ENCODE measurements at regions not wholly inside any gene's neighbourhood (a gene's known extent, or its start where the extent isn't known, plus 50 kb on each side); places are given as distances from the start of the nearest gene placed in this dataset.
A peak's percentile ranks its signal among the peaks of the same experiment; 100 is the strongest.
"Not testable (repeated sequence)": the region's sequence is repeated elsewhere in the genome, so short reads cannot be mapped to it uniquely, and the experiment has no call there.

DNA sequence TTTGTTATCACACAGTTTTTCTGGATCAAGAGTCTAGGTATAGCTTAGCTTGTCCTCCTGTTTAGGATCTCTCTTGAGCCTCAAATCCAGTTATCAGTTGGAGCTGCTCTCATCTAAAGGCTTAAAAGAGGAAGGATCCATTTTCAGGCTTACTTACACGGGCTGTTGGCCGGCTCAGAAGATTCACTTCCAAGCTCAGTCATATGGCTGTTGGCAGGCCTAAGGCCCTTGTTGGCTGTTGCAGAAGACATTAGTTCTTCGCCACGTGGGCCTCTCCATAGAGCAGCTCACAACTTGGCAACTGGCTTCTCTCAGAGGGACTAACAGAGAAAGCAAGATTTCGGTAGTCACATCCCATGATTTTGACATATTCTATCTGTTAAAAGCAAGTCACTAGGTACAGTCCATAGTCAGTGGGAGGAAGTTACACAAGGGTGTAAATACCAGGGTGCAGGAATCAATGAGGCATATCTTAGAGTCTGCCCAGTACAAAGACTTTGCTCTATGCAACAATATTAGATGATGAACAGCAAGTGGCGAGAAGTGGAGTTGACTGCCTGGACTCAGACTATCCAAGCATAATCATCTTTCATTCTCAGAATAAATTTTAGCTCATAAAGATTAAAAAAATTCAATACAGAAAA, 280.1 kb upstream of the MBL2 start:
- no peak overlapping the region for H3K4me3 ChIP-seq (ENCODE audit: low read depth, low read length)
- TF ChIP-seq, protein P1, sequence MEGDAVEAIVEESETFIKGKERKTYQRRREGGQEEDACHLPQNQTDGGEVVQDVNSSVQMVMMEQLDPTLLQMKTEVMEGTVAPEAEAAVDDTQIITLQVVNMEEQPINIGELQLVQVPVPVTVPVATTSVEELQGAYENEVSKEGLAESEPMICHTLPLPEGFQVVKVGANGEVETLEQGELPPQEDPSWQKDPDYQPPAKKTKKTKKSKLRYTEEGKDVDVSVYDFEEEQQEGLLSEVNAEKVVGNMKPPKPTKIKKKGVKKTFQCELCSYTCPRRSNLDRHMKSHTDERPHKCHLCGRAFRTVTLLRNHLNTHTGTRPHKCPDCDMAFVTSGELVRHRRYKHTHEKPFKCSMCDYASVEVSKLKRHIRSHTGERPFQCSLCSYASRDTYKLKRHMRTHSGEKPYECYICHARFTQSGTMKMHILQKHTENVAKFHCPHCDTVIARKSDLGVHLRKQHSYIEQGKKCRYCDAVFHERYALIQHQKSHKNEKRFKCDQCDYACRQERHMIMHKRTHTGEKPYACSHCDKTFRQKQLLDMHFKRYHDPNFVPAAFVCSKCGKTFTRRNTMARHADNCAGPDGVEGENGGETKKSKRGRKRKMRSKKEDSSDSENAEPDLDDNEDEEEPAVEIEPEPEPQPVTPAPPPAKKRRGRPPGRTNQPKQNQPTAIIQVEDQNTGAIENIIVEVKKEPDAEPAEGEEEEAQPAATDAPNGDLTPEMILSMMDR (IDR thresholded peaks at IDR 0.05; ENCODE audit: insufficient read depth, low read length) = no peak
- peak; percentile 1 for DNase-seq (ENCODE audit: low read depth)

DNA sequence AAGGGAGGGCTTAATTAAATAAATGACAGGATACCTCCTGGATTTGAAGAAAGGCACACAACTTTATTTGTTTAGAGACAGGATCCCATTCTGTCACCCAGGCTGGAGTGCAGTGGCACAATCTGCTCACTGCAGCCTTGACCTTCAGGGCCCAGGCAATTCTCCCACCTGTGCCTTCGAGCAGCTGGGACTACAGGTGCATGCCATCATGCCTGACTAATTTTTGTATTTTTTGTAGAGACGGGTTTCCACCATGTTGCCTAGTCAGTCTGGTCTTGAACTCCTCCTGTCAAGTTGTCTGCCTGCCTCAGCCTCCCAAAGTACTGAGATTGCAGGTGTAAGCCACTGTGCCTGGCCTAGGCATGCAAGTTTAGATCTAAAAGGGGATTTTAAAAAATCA, 272.7 kb upstream of the MBL2 start:
- H3K4me3 ChIP-seq (ENCODE audit: low read depth, low read length) = no peak overlapping the region
- TF ChIP-seq, protein P1 (IDR thresholded peaks at IDR 0.05; ENCODE audit: insufficient read depth, low read length) = no peak
- DNase-seq (ENCODE audit: low read depth) = no peak

DNA sequence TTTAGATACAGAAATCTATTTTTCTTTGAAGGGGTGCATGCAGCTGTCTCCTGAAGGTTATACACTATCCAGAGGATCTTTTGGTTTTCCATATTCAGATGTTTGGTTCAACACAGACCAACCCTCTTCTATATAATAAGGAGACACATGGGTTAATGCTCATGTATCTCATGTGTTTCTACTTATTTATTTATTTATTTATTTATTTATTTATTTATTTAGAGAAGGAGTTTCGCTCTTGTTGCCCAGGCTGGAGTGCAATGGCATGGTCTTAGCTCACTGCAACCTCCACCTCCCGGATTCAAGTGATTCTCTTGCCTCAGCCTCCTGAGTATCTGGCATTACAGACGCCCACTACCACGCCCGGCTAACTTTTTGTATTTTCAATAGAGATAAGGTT, 263.2 kb upstream of the MBL2 start:
- not testable (repeated sequence) for DNase-seq (ENCODE audit: low read depth); H3K4me3 ChIP-seq (ENCODE audit: low read depth, low read length)

DNA sequence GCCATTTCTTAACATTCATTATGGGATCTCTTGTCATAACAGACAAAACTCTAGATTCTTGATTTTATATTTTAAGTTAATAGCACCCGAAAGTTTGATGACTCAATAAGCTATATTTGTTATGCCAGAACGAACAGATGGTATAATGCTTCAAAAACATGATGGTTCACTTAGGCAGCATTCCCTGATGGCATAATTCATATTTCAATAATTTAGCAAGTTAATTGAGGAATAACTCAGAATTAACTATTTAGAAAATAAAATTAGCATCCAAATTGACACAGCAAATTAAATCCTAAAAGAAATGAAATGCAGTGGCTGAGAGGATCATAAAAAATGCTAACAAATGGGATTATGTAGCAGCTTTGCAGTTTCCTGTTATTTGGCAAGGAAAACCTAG, 260.8 kb upstream of the MBL2 start:
- H3K4me3 ChIP-seq (ENCODE audit: low read depth, low read length) = no peak overlapping the region
- TF ChIP-seq, protein P1 (IDR thresholded peaks at IDR 0.05; ENCODE audit: insufficient read depth, low read length) = no peak
- no peak for DNase-seq (ENCODE audit: low read depth)

DNA sequence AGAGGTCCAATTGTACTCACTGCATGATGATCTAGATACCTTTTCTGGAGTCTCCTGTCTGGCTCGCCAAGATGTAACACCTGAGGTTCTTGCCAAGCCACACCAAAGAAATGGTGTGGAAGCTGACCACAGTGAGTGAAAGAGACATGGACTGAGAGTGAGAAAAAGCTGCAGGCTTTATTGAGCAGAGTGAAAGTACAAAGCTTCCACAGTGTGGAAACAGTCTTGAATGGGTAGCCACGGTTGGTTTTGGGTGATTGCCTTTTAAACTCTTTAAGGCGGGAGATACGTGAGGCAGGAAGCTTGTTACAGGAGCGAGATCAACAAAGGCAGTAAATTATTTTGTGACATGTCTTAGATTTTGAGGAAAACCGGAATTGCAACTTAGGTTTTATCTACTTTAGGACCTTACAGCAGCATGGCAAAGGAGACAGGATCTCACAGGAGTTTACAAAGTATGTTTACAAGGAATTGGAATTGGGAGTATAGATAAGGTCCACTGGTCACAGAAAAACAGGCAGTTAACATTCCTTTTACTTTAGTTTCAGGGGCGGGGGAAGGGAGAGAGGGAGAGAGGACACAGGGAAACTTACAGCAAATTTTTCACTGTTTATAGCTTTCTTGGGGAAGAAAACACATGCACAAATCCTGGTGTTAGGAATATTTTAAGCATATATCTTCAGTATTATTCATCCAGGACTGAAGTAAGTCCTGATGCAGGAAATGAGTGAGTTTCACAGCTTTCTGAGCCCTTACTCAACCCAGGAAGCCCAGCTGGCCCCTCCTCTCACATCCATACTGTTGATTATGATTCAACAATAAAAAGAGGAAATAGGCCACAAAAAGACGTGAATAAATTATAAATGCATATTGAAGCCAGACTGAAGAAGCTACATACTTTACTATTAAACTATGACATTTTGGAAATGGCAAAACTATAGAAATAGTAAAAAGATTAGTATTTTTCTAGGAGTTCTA, 257.6 kb upstream of the MBL2 start:
- H3K4me3 ChIP-seq (ENCODE audit: low read depth, low read length) = not testable (repeated sequence)
- DNase-seq (ENCODE audit: low read depth) = peak; percentile 28

DNA sequence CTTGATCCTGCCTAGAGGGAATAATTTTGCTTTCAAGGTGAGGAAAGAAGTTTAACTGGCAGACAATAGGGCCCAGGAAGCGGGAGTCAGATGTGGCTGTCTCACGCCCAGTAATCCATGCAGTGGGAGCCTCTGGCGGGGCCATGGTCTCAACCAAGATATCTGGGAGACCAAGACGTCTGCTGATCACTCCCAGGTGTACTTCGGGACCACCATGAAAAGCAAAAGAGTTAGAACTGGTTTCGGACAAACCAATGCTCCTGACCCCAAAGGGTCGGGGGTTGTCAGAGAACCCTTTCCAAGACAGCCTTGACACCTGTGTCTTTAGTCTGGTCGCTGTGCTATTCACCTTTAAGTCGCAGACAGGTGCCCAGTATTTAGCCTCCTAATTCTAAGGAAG, 256.9 kb upstream of the MBL2 start:
- no peak overlapping the region for H3K4me3 ChIP-seq (ENCODE audit: low read depth, low read length)
- TF ChIP-seq, protein P1 (IDR thresholded peaks at IDR 0.05; ENCODE audit: insufficient read depth, low read length) = no peak
- no peak for DNase-seq (ENCODE audit: low read depth)

DNA sequence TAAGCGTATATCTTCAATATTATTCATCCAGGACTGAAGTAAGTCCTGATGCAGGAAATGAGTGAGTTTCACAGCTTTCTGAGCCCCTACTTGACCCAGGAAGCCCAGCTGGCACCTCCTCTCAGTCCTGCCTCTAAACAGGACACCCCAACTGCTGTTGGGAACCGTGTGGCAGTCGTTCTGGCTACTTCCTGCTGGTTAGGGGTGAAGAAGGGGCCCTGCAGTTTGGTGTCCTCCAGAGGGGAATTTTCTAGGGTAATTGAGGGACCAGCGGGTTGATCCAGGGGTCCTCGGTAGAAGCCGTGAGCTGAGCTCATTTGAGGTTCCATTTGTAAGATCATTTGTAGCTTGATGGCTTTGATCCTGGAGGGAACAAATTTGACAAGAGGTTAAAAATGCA, 253.2 kb upstream of the MBL2 start:
- not testable (repeated sequence) for H3K4me3 ChIP-seq (ENCODE audit: low read depth, low read length); DNase-seq (ENCODE audit: low read depth)

DNA sequence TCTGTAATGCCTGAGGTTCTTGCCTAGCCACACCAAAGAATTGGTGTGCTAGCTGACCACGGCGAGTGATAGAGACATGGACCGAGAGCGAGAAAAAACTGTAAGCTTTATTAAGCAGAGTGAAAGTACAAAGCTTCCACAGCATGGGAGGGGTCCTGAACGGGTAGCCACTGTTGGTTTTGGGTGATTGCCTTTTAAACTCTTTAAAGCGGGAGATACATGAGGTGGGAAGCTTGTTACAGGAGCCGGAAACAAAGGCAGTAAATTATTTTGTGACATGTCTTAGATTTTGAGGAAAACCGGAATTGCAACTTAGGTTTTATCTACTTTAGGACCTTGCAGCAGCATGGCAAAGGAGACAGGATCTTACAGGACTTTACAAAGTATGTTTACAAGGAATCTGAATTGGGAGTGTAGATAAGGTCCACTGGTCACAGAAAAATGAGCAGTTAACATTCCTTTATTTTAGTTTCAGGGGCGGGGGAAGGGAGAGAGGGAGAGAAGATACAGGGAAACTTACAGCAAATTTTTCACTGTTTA, 252.7 kb upstream of the MBL2 start:
- H3K4me3 ChIP-seq (ENCODE audit: low read depth, low read length) = peak overlapping the region; percentile 55
- DNase-seq (ENCODE audit: low read depth) = peak; percentile 41
- TF ChIP-seq, protein P1 (IDR thresholded peaks at IDR 0.05; ENCODE audit: insufficient read depth, low read length) = no peak

All from fibroblast of the aortic adventitia (primary cell).